Osteoblast (primary cell): ENCODE measurements at regions not wholly inside any gene's neighbourhood (a gene's known extent, or its start where the extent isn't known, plus 50 kb on each side); places are given as distances from the start of the nearest gene placed in this dataset.

Source experiments
- DNase-seq: peaks from one replicate; pipeline ENCODE4 v3.0.0; 2011; ENCODE audit warnings: low spot score, mixed read lengths; ENCODE audit not compliant: insufficient read length; ENCODE audit errors: missing footprints
- H2AFZ ChIP-seq: 2 replicates; pipeline ENCODE4 v1.6.0; 2011; ENCODE audit warnings: mild to moderate bottlenecking, low read length
- H3K27ac ChIP-seq: 2 replicates; pipeline ENCODE4 v1.5.1; 2011; ENCODE audit warnings: mild to moderate bottlenecking, low read depth, low read length, moderate library complexity
- H3K27me3 ChIP-seq: 2 replicates; pipeline ENCODE4 v1.6.0; 2012; ENCODE audit warnings: mild to moderate bottlenecking, control low read depth, inconsistent platforms, low read length, moderate library complexity; ENCODE audit not compliant: insufficient read depth
- H3K36me3 ChIP-seq: 2 replicates; pipeline ENCODE4 v1.5.1; 2011; ENCODE audit warnings: mild to moderate bottlenecking, low read length, control low read depth, moderate library complexity; ENCODE audit not compliant: insufficient read depth
- H3K4me1 ChIP-seq: 2 replicates; pipeline ENCODE4 v1.5.1; 2011; ENCODE audit warnings: mild to moderate bottlenecking, low read length, control low read depth, moderate library complexity; ENCODE audit not compliant: insufficient read depth
- H3K4me2 ChIP-seq: 2 replicates; pipeline ENCODE4 v1.6.0; 2011; ENCODE audit warnings: mild to moderate bottlenecking, low read length; ENCODE audit not compliant: insufficient read depth
- H3K4me3 ChIP-seq: fragments of 200-600 bp; sonication (generic); 3 replicates; pipeline ENCODE4 v1.5.1; 2012; ENCODE audit warnings: mild to moderate bottlenecking, low read length, inconsistent platforms; ENCODE audit not compliant: insufficient read depth
- H3K79me2 ChIP-seq: 2 replicates; pipeline ENCODE4 v1.6.0; 2012; ENCODE audit warnings: mild to moderate bottlenecking, low read length, control low read depth, inconsistent platforms; ENCODE audit not compliant: insufficient read depth
- H3K9me3 ChIP-seq: 2 replicates; pipeline ENCODE4 v1.5.1; 2011; ENCODE audit warnings: low read depth, low read length, control low read depth
- H4K20me1 ChIP-seq: 2 replicates; pipeline ENCODE4 v1.6.0; 2012; ENCODE audit warnings: mild to moderate bottlenecking, low read length, control low read depth; ENCODE audit not compliant: insufficient read depth
- TF ChIP-seq, protein P1 (sequence below): IDR thresholded peaks from 2 replicates; pipeline ENCODE4 v1.5.1; 2011; ENCODE audit warnings: mild to moderate bottlenecking, low read depth, low read length, moderate library complexity; ENCODE audit errors: extremely low read depth

DNA sequence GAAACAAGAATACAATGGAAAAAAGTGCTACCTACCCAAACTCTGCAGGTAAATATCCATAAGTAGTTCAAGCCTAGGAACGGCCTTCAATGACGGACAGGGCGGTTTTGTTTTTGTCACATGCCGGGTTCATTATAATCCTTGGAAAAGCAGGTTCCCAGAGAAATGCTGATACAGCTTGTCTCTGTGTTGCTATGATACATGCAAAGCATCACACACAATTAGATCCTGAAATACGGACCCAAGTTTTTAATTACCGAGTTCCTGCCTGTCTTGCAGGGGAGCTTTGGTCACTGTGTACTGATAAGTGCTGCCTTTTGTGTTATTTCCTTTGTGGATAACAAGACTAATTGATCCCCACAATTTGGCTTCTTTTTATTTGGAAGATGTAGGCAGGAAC lies 217.4 kb downstream of the HAPSTR1 start:
- H3K4me3 ChIP-seq, result no peak overlapping the region
- H3K27me3 ChIP-seq, result no peaks in the 10 kb centered on the region
- no peak overlapping the region for H3K27ac ChIP-seq
- H3K36me3 ChIP-seq, result no peaks in the 10 kb centered on the region
- H3K4me2 ChIP-seq, result no peak overlapping the region
- TF ChIP-seq, protein P1, sequence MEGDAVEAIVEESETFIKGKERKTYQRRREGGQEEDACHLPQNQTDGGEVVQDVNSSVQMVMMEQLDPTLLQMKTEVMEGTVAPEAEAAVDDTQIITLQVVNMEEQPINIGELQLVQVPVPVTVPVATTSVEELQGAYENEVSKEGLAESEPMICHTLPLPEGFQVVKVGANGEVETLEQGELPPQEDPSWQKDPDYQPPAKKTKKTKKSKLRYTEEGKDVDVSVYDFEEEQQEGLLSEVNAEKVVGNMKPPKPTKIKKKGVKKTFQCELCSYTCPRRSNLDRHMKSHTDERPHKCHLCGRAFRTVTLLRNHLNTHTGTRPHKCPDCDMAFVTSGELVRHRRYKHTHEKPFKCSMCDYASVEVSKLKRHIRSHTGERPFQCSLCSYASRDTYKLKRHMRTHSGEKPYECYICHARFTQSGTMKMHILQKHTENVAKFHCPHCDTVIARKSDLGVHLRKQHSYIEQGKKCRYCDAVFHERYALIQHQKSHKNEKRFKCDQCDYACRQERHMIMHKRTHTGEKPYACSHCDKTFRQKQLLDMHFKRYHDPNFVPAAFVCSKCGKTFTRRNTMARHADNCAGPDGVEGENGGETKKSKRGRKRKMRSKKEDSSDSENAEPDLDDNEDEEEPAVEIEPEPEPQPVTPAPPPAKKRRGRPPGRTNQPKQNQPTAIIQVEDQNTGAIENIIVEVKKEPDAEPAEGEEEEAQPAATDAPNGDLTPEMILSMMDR, result no peak
- H3K9me3 ChIP-seq, result no peaks in the 10 kb centered on the region
- no peaks in the 10 kb centered on the region for H3K4me1 ChIP-seq
- DNase-seq, result no peak
- no peaks in the 10 kb centered on the region for H3K79me2 ChIP-seq
- H4K20me1 ChIP-seq, result no peaks in the 10 kb centered on the region
- H2AFZ ChIP-seq, result no peak overlapping the region

DNA sequence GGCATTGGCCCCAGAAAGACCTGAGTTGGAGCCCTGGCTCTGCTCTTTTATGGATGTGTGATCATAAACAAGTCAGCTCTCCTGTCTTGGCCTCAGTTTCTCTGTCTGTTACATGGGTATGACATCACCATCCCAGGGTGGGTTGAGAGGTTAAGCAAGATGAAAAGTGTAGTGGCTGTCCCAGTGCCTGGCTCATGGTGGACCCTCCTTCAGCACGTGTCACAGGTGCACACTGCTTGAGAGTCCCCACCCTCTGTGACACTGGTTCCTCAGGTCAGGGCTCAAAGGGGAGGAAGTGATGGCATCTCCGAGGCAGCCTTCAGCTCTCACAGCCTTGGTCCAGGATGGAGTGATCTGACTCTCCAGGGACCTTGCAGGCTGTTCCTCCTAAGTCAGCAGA lies 218.4 kb downstream of the HAPSTR1 start:
- H2AFZ ChIP-seq, result no peak overlapping the region
- H3K27me3 ChIP-seq, result no peaks in the 10 kb centered on the region
- DNase-seq, result no peak
- H3K9me3 ChIP-seq, result no peaks in the 10 kb centered on the region
- no peak overlapping the region for H3K4me3 ChIP-seq
- H3K4me2 ChIP-seq, result no peak overlapping the region
- TF ChIP-seq, protein P1, result no peak
- no peaks in the 10 kb centered on the region for H3K79me2 ChIP-seq
- H3K36me3 ChIP-seq, result no peaks in the 10 kb centered on the region
- H3K27ac ChIP-seq, result no peak overlapping the region
- no peaks in the 10 kb centered on the region for H4K20me1 ChIP-seq
- H3K4me1 ChIP-seq, result no peaks in the 10 kb centered on the region

DNA sequence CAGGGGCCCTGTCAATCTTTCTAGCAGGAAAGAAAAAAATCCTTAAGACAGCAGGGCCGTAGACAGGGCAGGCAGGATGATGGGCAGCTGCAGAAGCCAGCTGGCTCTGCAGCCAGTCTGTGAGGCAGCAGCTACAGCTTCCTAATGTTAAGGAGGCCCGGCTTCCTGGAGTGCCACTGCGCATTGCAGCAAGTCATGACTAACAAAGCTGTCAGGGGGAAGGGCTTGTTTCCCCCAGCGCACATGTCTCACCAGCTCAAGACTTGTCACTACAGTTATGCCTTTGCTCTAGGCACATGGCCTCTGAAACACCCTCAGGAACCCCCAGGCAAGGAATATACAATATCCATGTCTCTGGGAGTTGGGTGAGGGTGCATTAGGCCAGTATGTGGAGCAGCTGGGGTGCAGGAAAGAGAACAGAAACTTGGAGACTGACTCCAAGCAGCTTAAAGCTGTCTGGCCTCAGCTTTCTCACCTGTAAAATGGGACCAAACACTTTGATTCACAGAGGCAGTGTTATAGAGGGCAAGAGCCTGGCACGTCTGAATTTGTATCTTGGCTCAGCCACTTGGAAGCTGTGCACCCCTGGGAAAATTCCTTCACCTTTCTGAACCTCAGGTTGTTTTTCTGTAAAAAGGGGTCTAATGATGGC lies 220.0 kb downstream of the HAPSTR1 start:
- Histone ChIP-seq H3K27ac (no peak overlapping the region), H3K79me2 (no peaks in the 10 kb centered on the region), H3K9me3 (no peaks in the 10 kb centered on the region), H3K4me1 (no peaks in the 10 kb centered on the region), H3K27me3 (no peaks in the 10 kb centered on the region), H3K4me3 (no peak overlapping the region), H2AFZ (no peak overlapping the region), H3K4me2 (no peak overlapping the region), H3K36me3 (no peaks in the 10 kb centered on the region), H4K20me1 (no peaks in the 10 kb centered on the region)
- no peak for DNase-seq
- TF ChIP-seq, protein P1, result no peak

DNA sequence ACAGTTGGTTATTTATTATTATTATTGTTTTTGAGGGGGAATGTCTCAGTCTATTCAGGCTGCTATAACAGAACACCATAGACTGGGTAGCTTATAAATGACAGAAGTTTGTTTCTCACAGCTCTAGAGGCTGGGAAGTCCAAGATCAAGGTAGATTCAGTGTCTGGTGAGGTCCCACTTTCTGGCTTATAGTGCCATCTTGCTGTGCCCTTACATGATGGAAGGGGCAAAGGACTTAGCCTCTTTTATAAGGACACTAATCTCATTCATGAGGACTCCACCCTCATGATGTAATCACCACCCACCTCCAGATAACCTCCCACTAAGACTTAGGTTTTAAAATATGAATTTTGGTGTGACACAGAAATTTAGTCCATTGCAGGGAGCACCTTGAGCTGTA lies 224.6 kb downstream of the HAPSTR1 start:
- no peaks in the 10 kb centered on the region for H3K9me3 ChIP-seq
- H2AFZ ChIP-seq, result no peak overlapping the region
- H3K4me2 ChIP-seq, result no peak overlapping the region
- H3K36me3 ChIP-seq, result no peaks in the 10 kb centered on the region
- no peaks in the 10 kb centered on the region for H3K27me3 ChIP-seq
- H3K4me1 ChIP-seq, result no peaks in the 10 kb centered on the region
- no peaks in the 10 kb centered on the region for H4K20me1 ChIP-seq
- TF ChIP-seq, protein P1, result no peak
- no peaks in the 10 kb centered on the region for H3K79me2 ChIP-seq
- no peak overlapping the region for H3K27ac ChIP-seq
- no peak for DNase-seq
- H3K4me3 ChIP-seq, result no peak overlapping the region
